ENCODE measurements at regions not wholly inside any gene's neighbourhood (a gene's known extent, or its start where the extent isn't known, plus 50 kb on each side); places are given as distances from the start of the nearest gene placed in this dataset.
A peak's percentile ranks its signal among the peaks of the same experiment; 100 is the strongest.

DNA sequence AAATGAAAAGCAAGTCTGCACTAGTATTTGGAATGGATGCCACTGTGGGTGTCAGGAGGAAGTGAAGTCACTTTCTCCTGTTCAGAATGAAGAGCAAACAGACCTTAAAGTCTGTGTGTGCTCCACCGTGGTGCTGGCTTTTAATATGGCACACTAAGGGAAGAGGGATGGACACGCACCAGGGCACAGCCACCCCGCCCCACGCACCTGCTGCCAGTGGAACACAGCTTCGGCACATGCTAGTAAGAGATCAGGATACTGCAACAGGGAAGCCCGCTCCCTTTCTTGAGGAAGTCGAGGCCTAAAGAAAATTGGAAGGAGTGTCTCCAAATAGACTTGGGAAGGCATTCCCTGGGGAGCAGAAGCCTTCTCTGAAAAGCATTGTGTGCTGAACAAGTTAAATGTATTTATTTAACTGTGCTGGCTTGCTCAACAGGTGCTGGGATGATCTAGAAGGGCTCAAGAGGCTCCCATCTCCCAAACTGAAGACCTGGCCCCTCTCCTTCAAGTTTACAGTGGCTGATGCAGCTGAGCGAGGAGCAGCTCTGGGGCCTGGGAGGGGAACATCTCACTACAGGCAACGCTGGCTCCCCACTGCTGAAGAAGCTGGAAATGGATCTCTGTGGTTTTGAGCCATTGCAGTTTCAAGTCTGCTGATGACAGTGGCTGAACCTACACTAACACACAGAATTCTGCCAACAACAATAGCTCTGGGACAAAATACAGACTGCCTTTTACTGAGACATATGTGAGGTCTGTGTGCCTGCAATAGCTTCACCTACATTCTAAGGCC is 504.6 kb upstream of the B3GAT1 start:
- no peak for DNase-seq
- TF ChIP-seq, protein P1, sequence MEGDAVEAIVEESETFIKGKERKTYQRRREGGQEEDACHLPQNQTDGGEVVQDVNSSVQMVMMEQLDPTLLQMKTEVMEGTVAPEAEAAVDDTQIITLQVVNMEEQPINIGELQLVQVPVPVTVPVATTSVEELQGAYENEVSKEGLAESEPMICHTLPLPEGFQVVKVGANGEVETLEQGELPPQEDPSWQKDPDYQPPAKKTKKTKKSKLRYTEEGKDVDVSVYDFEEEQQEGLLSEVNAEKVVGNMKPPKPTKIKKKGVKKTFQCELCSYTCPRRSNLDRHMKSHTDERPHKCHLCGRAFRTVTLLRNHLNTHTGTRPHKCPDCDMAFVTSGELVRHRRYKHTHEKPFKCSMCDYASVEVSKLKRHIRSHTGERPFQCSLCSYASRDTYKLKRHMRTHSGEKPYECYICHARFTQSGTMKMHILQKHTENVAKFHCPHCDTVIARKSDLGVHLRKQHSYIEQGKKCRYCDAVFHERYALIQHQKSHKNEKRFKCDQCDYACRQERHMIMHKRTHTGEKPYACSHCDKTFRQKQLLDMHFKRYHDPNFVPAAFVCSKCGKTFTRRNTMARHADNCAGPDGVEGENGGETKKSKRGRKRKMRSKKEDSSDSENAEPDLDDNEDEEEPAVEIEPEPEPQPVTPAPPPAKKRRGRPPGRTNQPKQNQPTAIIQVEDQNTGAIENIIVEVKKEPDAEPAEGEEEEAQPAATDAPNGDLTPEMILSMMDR (IDR thresholded peaks at IDR 0.05) = no peak
- no peak for TF ChIP-seq POLR2A (IDR thresholded peaks at IDR 0.05)
- no peaks in the 10 kb centered on the region for H3K9me3 ChIP-seq
- H3K4me3 ChIP-seq (replicated peaks in 1 of 3) = no peak overlapping the region
- H3K36me3 ChIP-seq = no peaks in the 10 kb centered on the region
- H3K27ac ChIP-seq = no peak overlapping the region
- 81% methylated on average over 8 to 9 of the region's 9 CpGs for WGBS, 2 donors
- intact Hi-C loops (cut with DNase I) = no loop called here
- no peaks in the 10 kb centered on the region for H3K27me3 ChIP-seq
- peaks cover 0 to 6% of the 10 kb centered on the region in 2 donors for H3K4me1 ChIP-seq

DNA sequence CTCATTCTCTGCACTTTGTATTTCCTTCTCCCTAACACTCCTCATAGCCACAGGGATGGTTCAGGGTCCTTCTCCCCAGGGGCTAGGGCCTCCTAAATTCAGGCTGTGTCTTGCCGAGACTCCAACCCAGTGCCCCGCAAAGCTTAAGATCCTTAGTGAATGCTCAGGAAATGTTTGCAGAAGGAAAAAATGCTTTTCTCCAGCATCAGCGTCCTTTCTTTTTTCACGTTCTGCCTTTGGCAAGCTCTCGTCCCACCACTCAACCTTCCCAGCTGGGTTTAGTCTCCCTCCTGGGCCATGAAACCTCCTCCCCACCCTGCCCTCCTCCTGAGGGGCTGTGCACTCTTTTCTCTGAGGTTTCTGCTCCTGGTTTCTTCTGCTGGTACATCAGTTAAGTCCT is 503.8 kb upstream of the B3GAT1 start:
- intact Hi-C loops (cut with DNase I) = no loop called here
- H3K27ac ChIP-seq = no peak overlapping the region
- H3K4me3 ChIP-seq (replicated peaks in 1 of 3) = no peak overlapping the region
- H3K27me3 ChIP-seq = no peaks in the 10 kb centered on the region
- peaks cover 0 to 6% of the 10 kb centered on the region in 2 donors for H3K4me1 ChIP-seq
- 81 to 89% methylated on average over 5 of the region's 5 CpGs for WGBS, 2 donors
- no peak for DNase-seq
- no peaks in the 10 kb centered on the region for H3K36me3 ChIP-seq
- no peaks in the 10 kb centered on the region for H3K9me3 ChIP-seq
- no peak for TF ChIP-seq POLR2A (IDR thresholded peaks at IDR 0.05)
- TF ChIP-seq, protein P1 (IDR thresholded peaks at IDR 0.05) = no peak

DNA sequence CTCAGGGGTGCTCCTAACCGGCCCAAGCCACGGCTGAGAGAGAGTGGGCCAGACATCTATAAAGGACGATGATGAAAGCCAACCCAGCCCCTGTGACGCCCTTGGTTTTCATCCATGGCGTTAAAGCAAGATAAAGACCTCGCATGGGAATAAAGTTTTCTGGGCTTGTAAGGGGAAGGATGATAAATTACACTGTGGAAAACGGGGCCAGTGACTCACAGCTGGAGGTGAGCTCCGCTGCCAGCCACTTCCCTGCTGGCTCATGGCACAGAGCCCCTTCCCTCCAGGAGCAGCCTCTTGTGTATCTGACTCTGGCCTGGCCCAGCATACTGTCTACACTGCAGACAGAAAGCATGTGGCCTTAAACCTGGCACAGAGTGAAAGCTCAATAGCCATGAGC is 503.2 kb upstream of the B3GAT1 start:
- TF ChIP-seq, protein P1 (IDR thresholded peaks at IDR 0.05) = no peak
- Histone ChIP-seq H3K27ac (no peak overlapping the region), H3K9me3 (no peaks in the 10 kb centered on the region), H3K36me3 (no peaks in the 10 kb centered on the region), H3K4me3 (replicated peaks in 1 of 3) (no peak overlapping the region), H3K27me3 (no peaks in the 10 kb centered on the region), H3K4me1 (peaks cover 0 to 6% of the 10 kb centered on the region in 2 donors)
- WGBS, 2 donors = 55 to 64% methylated on average over 8 of the region's 8 CpGs
- DNase-seq = peak; percentile 39 to 57
- intact Hi-C loops (cut with DNase I) = no loop called here

DNA sequence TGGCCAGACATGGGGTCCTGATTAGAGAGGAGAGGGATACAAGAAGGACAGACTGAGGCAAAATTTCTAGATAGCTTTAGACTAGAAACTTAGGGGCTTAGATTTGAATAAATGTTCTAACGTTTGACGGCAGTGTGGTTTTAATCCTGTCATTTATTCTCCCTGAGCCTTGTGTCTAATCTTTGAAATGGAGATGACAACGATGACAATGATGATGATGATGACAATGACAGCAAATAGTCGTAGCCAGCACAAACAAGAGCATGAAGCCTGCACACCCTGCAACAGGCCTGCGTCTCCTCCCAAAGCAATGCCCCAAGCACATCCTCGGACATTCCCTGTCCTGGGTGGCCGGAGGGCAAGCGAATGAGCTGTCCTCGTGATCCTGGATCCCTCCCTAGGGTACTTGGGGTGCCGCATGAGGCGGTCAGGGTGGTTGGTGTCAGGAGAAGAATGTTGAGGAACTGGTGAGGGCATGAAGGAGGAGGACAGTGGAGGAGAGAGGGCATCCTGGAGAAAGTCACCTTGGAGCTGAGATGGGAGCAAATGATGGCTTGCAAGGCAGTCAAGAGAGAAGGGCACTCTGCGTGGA is 502.1 kb upstream of the B3GAT1 start:
- WGBS, 2 donors = 88 to 92% methylated on average over 12 of the region's 12 CpGs
- no peak overlapping the region for H3K4me3 ChIP-seq (replicated peaks in 1 of 3)
- no peaks in the 10 kb centered on the region for H3K27me3 ChIP-seq
- no peaks in the 10 kb centered on the region for H3K9me3 ChIP-seq
- intact Hi-C loops (cut with DNase I) = no loop called here
- no peak overlapping the region for H3K27ac ChIP-seq
- DNase-seq = no peak
- H3K36me3 ChIP-seq = no peaks in the 10 kb centered on the region
- TF ChIP-seq, protein P1 (IDR thresholded peaks at IDR 0.05) = no peak
- TF ChIP-seq POLR2A (IDR thresholded peaks at IDR 0.05) = no peak
- peaks cover 0 to 6% of the 10 kb centered on the region in 2 donors for H3K4me1 ChIP-seq

DNA sequence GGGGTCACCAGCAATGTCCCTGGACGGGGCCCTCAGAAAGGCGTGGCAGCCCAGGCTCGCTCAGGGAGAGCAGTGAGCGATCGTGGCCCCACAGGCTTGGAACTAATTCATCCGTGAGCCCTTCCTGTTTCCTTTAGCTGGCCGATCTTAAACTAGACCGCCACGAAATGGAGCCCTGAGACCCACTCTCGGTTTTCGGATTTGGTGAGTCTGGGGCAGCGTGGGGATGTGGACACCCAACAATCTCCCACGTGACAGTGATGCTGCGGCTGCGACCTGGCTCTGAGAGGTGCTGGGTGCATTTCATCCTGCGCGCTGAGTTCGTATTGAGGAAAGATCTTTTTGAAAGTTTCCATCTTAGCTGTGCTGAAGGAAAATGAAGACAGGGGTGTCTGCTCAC is 501.3 kb upstream of the B3GAT1 start:
- intact Hi-C loops (cut with DNase I) = no loop called here
- DNase-seq = no peak
- no peaks in the 10 kb centered on the region for H3K9me3 ChIP-seq

More for the DNA sequence above, 501.3 kb upstream of the B3GAT1 start:
- 85 to 97% methylated on average over 9 to 18 of the region's 18 CpGs for WGBS, 2 donors
- H3K36me3 ChIP-seq = no peaks in the 10 kb centered on the region
- peaks cover 0 to 6% of the 10 kb centered on the region in 2 donors for H3K4me1 ChIP-seq
- no peak overlapping the region for H3K4me3 ChIP-seq (replicated peaks in 1 of 3)
- no peaks in the 10 kb centered on the region for H3K27me3 ChIP-seq
- no peak overlapping the region for H3K27ac ChIP-seq
- TF ChIP-seq POLR2A (IDR thresholded peaks at IDR 0.05) = no peak
- TF ChIP-seq, protein P1 (IDR thresholded peaks at IDR 0.05) = no peak

Data from thyroid gland (tissue), 4 donors.